Ectodermal cell (in vitro differentiated cells): ENCODE measurements at regions not wholly inside any gene's neighbourhood (a gene's known extent, or its start where the extent isn't known, plus 50 kb on each side); places are given as distances from the start of the nearest gene placed in this dataset.
"Not testable (repeated sequence)": the region's sequence is repeated elsewhere in the genome, so short reads cannot be mapped to it uniquely, and the experiment has no call there.

Experiments used
- H3K27ac ChIP-seq: 2 replicates; pipeline ENCODE4 v1.7.0; 2013; ENCODE audit warnings: mild to moderate bottlenecking, low read depth, low read length; ENCODE audit not compliant: insufficient read depth, poor library complexity, severe bottlenecking
- H3K27me3 ChIP-seq: 2 replicates; pipeline ENCODE4 v1.7.0; 2013; ENCODE audit warnings: mild to moderate bottlenecking, low read length; ENCODE audit not compliant: insufficient read depth, control insufficient read depth, poor library complexity, severe bottlenecking
- H3K36me3 ChIP-seq: one replicate; pipeline ENCODE4 v1.7.0; 2013; ENCODE audit warnings: low read length; ENCODE audit not compliant: control insufficient read depth, insufficient read depth
- H3K4me1 ChIP-seq: one replicate; pipeline ENCODE4 v1.7.0; 2013; ENCODE audit warnings: low read length; ENCODE audit not compliant: control insufficient read depth, insufficient read depth
- H3K4me3 ChIP-seq: 2 replicates; pipeline ENCODE4 v1.7.0; 2013; ENCODE audit warnings: low read depth, low read length, control low read depth; ENCODE audit not compliant: insufficient read depth
- H3K9me3 ChIP-seq: 2 replicates; pipeline ENCODE4 v1.7.0; 2013; ENCODE audit warnings: mild to moderate bottlenecking, low read length, moderate library complexity; ENCODE audit not compliant: control insufficient read depth
- WGBS, 2 experiments: methylation state at CpG; one replicate each; pipeline ENCODE4 v1.1.7; 2013; ENCODE audit warnings: missing lambda C conversion rate in 2 of 2; 5-methylcytosine and 5-hydroxymethylcytosine counted together

GRCh38 chr3:70435422-70435821 lies 123.0 kb upstream of the MDFIC2 start:
- 88 to 96% methylated on average over 2 of the region's 2 CpGs for WGBS, 2 experiments
- H3K4me1 ChIP-seq, H3K36me3 ChIP-seq, H3K4me3 ChIP-seq, H3K27ac ChIP-seq, H3K9me3 ChIP-seq, H3K27me3 ChIP-seq: not testable (repeated sequence)

DNA sequence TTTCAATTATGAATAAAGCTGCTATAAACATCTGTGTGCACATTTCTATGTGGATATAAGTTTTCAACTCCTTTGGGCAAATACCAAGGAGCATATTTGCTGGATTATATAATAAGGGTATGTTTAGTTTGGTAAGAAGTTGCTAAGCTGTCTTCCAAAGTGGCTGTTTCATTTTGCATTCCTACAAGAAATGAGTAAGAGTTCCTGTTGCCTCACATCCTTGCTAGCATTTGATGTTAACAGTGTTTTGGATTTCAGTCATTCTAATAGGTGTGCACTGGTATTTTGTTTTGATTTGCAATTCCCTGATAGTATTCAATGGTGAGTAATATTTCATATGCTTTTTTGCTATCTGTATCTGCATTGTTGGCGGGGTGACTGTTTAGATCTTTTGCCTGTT lies 120.7 kb upstream of the MDFIC2 start:
- no peaks in the 10 kb centered on the region for H3K9me3 ChIP-seq

DNA sequence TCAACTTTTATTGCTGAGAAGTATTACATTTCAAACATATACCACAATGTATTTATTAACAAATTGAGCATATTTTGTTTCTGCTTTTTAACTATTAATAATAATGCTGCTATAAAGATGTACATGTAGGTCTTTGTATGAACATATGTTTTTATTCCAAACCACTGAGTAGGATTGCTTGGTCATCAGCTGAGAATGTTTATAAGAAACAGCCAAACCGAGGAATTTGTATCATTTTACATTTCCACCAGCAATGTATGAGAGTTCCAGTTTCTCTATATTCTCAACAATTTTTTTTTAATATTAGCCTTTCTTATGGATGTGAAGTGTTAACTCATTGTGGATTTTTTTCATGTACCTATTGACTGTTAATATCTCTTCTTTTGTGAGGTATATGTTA lies 119.5 kb upstream of the MDFIC2 start:
- no peaks in the 10 kb centered on the region for H3K27me3 ChIP-seq
- no peaks in the 10 kb centered on the region for H3K36me3 ChIP-seq
- H3K9me3 ChIP-seq = no peaks in the 10 kb centered on the region
- no peak overlapping the region for H3K4me3 ChIP-seq
- no peak overlapping the region for H3K27ac ChIP-seq
- WGBS, 2 experiments = 100% methylated on average over 1 of the region's 1 CpG; no CpG with 5 or more reads in 1 of the 2 experiments
- H3K4me1 ChIP-seq = no peaks in the 10 kb centered on the region

More for the DNA sequence above, 120.7 kb upstream of the MDFIC2 start:
- Histone ChIP-seq H3K4me1 (no peaks in the 10 kb centered on the region), H3K27ac (no peak overlapping the region), H3K36me3 (no peaks in the 10 kb centered on the region), H3K27me3 (no peaks in the 10 kb centered on the region), H3K4me3 (no peak overlapping the region)
- 92 to 100% methylated on average over 1 of the region's 1 CpG for WGBS, 2 experiments

GRCh38 chr3:70426071-70426470 lies 113.6 kb upstream of the MDFIC2 start:
- Histone ChIP-seq H3K9me3 (no peaks in the 10 kb centered on the region), H3K4me1 (no peaks in the 10 kb centered on the region), H3K4me3 (no peak overlapping the region), H3K36me3 (no peaks in the 10 kb centered on the region), H3K27ac (no peak overlapping the region), H3K27me3 (no peaks in the 10 kb centered on the region)

DNA sequence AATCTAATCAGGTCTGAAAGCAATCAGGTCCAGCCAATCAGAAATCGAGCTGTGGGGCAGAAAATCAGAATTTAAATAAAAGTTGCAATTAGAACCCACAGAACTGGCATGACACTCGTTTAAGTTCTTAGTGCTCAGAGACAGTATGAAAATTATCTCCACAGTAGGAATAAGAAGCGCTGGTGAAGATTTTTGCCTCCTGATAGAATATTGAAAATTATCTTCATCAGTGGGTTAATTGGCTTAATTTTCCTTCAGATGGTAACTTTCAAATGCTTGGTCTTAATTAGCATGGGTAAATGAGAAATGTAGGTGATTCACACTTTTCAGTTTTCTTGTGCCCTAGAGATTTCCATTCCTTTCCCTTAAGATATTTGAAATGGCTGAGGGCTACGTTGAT lies 109.1 kb upstream of the MDFIC2 start:
- Histone ChIP-seq H3K9me3 (no peaks in the 10 kb centered on the region), H3K4me3 (no peak overlapping the region), H3K27ac (no peak overlapping the region), H3K36me3 (no peaks in the 10 kb centered on the region), H3K27me3 (no peaks in the 10 kb centered on the region), H3K4me1 (no peaks in the 10 kb centered on the region)
- WGBS, 2 experiments = 89 to 91% methylated on average over 4 of the region's 4 CpGs

- H3K4me1 ChIP-seq = no peaks in the 10 kb centered on the region
- H3K27ac ChIP-seq = no peak overlapping the region
- H3K27me3 ChIP-seq = no peaks in the 10 kb centered on the region
- 88 to 91% methylated on average over 1 to 2 of the region's 2 CpGs for WGBS, 2 experiments
- H3K36me3 ChIP-seq = no peaks in the 10 kb centered on the region
- no peak overlapping the region for H3K4me3 ChIP-seq
- H3K9me3 ChIP-seq = no peaks in the 10 kb centered on the region
Measured at GRCh38 chr3:70409018-70409417, 96.6 kb upstream of the MDFIC2 start.

DNA sequence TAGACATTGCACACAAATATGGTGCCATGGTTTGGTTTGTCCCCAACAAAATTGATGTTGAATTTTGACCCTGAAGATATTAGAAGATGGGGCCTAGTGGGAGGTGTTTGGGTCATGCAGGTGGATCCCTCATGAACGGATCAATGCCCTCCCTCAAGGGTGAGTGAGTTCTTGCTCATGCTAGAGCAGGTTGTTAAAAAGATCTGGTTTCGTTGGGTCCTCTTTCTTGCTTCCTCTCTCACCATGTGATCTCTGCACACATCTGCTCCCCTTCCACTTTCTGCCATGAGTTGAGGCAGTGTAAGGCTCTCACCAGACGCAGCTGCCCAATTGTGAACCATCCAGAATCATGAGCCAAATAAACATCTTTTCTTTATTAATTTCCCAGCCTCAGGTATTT lies 87.8 kb upstream of the MDFIC2 start:
- Histone ChIP-seq H3K4me3 (no peak overlapping the region), H3K27me3 (no peaks in the 10 kb centered on the region), H3K36me3 (no peaks in the 10 kb centered on the region), H3K4me1 (no peaks in the 10 kb centered on the region), H3K27ac (no peak overlapping the region), H3K9me3 (no peaks in the 10 kb centered on the region)
- 89 to 96% methylated on average over 3 of the region's 3 CpGs for WGBS, 2 experiments

- Histone ChIP-seq H3K27me3 (no peaks in the 10 kb centered on the region), H3K4me1 (no peaks in the 10 kb centered on the region), H3K36me3 (no peaks in the 10 kb centered on the region), H3K9me3 (no peaks in the 10 kb centered on the region), H3K4me3 (no peak overlapping the region), H3K27ac (no peak overlapping the region)
- WGBS, 2 experiments = 92 to 93% methylated on average over 11 of the region's 11 CpGs
Measured at GRCh38 chr3:70393881-70394612, 81.6 kb upstream of the MDFIC2 start.

GRCh38 chr3:70392227-70392626 lies 79.8 kb upstream of the MDFIC2 start:
- Histone ChIP-seq H3K9me3 (no peaks in the 10 kb centered on the region), H3K4me3 (no peak overlapping the region), H3K36me3 (no peaks in the 10 kb centered on the region), H3K27ac (no peak overlapping the region), H3K4me1 (no peaks in the 10 kb centered on the region), H3K27me3 (no peaks in the 10 kb centered on the region)
- WGBS, 2 experiments = 50 to 73% methylated on average over 1 of the region's 1 CpG

GRCh38 chr3:70387889-70388288 lies 75.5 kb upstream of the MDFIC2 start:
- Histone ChIP-seq H3K4me1 (no peaks in the 10 kb centered on the region), H3K27me3 (no peaks in the 10 kb centered on the region)

DNA sequence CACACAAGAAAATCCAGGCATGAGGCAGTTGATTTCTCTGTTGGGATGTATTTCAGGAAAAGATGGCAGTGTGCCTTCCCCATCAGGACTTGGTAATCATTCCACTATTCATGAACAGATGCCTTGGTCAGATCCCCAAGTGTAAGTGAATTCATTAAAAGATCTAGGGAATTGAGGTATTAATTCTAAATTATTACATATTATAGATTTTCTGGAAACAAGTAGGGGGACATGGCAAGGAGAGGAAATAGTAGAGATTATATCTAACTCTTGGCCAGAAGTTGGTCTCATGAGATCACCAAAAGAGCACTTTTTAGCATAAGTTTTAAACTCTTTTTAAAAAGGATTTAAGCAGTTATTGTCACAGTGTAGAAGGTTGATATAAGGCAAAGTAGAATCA lies 74.4 kb upstream of the MDFIC2 start:
- H3K27ac ChIP-seq = no peak overlapping the region
- H3K36me3 ChIP-seq = no peaks in the 10 kb centered on the region
- no peaks in the 10 kb centered on the region for H3K27me3 ChIP-seq
- H3K4me1 ChIP-seq = no peaks in the 10 kb centered on the region
- H3K4me3 ChIP-seq = no peak overlapping the region
- H3K9me3 ChIP-seq = no peaks in the 10 kb centered on the region

More at GRCh38 chr3:70387889-70388288, 75.5 kb upstream of the MDFIC2 start:
- Histone ChIP-seq H3K27ac (no peak overlapping the region), H3K9me3 (no peaks in the 10 kb centered on the region), H3K4me3 (no peak overlapping the region), H3K36me3 (no peaks in the 10 kb centered on the region)
- WGBS, 2 experiments = 88 to 92% methylated on average over 3 of the region's 3 CpGs
